Neutrophil (primary cell): ENCODE measurements at regions not wholly inside any gene's neighbourhood (a gene's known extent, or its start where the extent isn't known, plus 50 kb on each side); places are given as distances from the start of the nearest gene placed in this dataset.
"Not testable (repeated sequence)": the region's sequence is repeated elsewhere in the genome, so short reads cannot be mapped to it uniquely, and the experiment has no call there.

Experiments
- H3K27ac ChIP-seq: fragments of 200-600 bp; sonication (generic); 2 replicates; pipeline ENCODE4 v1.5.1; 2016; ENCODE audit warnings: mild to moderate bottlenecking, moderate library complexity
- H3K27me3 ChIP-seq: fragments of 200-600 bp; sonication (generic); 2 replicates; pipeline ENCODE4 v1.6.0; 2016; ENCODE audit warnings: mild to moderate bottlenecking
- H3K36me3 ChIP-seq: fragments of 200-600 bp; sonication (generic); 2 replicates; pipeline ENCODE4 v1.5.1; 2017
- H3K4me1 ChIP-seq, 2 experiments: fragments of 200-600 bp in 1 of 2; sonication (generic) in 1 of 2; 1 replicate in 1 of 2; 2 replicates in 1 of 2; pipeline versions ENCODE4 v1.5.1 to v1.6.1; 2013 to 2016; ENCODE audit warnings: low read depth in 1 of 2, low read length in 1 of 2, mild to moderate bottlenecking in 1 of 2, moderate library complexity in 1 of 2; ENCODE audit not compliant: control insufficient read depth in 1 of 2, insufficient read depth in 1 of 2
- H3K4me3 ChIP-seq, 2 experiments: fragments of 200-600 bp in 1 of 2; sonication (generic) in 1 of 2; 1 replicate in 1 of 2; 2 replicates in 1 of 2; pipeline ENCODE4 v1.5.1; 2013 to 2016; ENCODE audit warnings: low read depth in 1 of 2, low read length in 1 of 2, mild to moderate bottlenecking in 1 of 2, moderate library complexity in 1 of 2
- H3K9me3 ChIP-seq: fragments of 200-600 bp; sonication (generic); 2 replicates; pipeline ENCODE4 v1.5.1; 2016
- TF ChIP-seq, protein P1 (sequence below): fragments of 200-600 bp; sonication (generic); IDR thresholded peaks from 2 replicates; pipeline ENCODE4 v1.5.1; 2016; ENCODE audit warnings: antibody characterized with exemption

DNA sequence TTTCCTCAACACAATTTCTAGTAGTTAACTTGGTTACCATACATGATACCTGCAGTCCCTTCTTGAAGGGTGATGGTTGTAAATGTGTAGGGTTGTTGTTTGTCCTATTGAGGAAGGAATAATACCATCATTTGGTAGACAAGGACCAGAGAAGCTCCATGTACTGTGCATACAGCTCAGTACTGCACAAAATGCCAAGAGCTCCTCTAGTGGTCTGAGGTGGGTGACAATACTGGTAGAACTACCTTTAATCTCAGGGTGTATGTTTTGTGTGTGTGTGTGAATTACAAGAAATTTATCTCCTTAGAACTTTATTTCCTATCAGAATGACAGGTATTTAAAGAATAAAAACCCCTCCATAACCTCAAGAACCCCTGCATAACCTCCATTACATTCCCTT is 575.3 kb downstream of the TMTC2 start:
- no peaks in the 10 kb centered on the region for H3K27me3 ChIP-seq
- TF ChIP-seq, protein P1, sequence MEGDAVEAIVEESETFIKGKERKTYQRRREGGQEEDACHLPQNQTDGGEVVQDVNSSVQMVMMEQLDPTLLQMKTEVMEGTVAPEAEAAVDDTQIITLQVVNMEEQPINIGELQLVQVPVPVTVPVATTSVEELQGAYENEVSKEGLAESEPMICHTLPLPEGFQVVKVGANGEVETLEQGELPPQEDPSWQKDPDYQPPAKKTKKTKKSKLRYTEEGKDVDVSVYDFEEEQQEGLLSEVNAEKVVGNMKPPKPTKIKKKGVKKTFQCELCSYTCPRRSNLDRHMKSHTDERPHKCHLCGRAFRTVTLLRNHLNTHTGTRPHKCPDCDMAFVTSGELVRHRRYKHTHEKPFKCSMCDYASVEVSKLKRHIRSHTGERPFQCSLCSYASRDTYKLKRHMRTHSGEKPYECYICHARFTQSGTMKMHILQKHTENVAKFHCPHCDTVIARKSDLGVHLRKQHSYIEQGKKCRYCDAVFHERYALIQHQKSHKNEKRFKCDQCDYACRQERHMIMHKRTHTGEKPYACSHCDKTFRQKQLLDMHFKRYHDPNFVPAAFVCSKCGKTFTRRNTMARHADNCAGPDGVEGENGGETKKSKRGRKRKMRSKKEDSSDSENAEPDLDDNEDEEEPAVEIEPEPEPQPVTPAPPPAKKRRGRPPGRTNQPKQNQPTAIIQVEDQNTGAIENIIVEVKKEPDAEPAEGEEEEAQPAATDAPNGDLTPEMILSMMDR, result no peak
- no peak overlapping the region for H3K4me3 ChIP-seq
- no peaks in the 10 kb centered on the region for H3K9me3 ChIP-seq
- H3K36me3 ChIP-seq, result no peaks in the 10 kb centered on the region
- no peak overlapping the region for H3K27ac ChIP-seq
- H3K4me1 ChIP-seq, result no peaks in the 10 kb centered on the region

DNA sequence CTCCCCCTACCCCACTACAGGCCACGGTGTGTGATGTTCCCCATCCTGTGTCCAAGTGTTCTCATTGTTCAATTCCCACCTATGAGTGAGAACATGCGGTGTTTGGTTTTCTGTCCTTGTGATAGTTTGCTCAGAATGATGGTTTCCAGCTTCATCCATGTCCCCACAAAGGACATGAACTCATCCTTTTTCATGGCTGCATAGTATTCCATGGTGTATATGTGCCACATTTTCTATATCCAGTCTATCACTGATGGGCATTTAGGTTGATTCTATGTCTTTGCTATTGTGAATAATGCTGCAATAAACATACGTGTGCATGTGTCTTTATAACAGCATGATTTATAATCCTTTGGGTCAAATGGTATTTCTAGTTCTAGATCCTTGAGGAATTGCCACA is 573.4 kb downstream of the TMTC2 start:
- H3K4me1 ChIP-seq, result not testable (repeated sequence)

DNA sequence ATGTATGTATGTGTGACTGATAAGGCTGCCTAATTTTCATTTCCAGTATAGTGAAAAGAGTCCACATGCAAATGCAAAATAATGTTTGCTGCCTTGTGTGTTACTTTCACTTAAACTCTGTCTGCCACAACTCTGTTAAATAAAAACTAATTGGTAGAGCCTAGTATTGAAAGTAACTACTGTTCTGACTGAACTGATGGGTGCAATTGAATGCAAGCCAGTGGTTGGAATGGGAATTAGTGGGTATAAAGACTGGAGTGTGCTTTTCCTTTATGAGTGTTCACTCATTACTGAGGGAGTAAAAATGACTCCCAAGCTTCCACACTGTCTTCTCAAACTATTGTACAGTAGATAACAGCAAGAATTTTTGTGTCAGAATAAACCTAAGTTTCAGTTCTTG is 571.0 kb downstream of the TMTC2 start:
- Histone ChIP-seq H3K4me1 (no peaks in the 10 kb centered on the region), H3K27me3 (no peaks in the 10 kb centered on the region), H3K4me3 (no peak overlapping the region), H3K27ac (no peak overlapping the region), H3K9me3 (no peaks in the 10 kb centered on the region), H3K36me3 (no peaks in the 10 kb centered on the region)
- TF ChIP-seq, protein P1, result no peak

More for the DNA sequence above, 573.4 kb downstream of the TMTC2 start:
- not testable (repeated sequence) for H3K36me3 ChIP-seq, H3K27ac ChIP-seq, H3K27me3 ChIP-seq, H3K9me3 ChIP-seq, H3K4me3 ChIP-seq

DNA sequence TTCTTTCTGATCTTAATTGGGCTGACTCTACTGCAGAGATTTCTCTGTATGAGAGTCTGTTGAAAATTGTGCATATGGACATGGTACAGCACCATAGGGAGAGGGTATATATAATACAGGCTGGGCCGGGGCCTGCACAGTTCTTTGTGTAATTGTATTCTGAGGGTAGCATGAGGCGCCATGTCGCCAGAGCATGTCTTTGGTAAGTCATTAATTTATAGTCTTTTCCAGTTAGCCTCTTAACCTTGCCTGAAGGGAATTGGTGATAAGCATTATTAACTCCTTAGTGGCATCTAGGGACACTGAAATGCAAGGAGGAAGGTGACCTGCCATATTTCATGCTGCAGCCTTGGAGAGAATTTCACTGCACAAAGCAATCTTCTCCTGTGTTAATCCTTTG is 569.9 kb downstream of the TMTC2 start:
- H3K27ac ChIP-seq, result no peak overlapping the region
- TF ChIP-seq, protein P1, result no peak
- no peaks in the 10 kb centered on the region for H3K36me3 ChIP-seq
- no peaks in the 10 kb centered on the region for H3K4me1 ChIP-seq
- H3K27me3 ChIP-seq, result no peaks in the 10 kb centered on the region
- H3K4me3 ChIP-seq, result no peak overlapping the region
- H3K9me3 ChIP-seq, result no peaks in the 10 kb centered on the region

DNA sequence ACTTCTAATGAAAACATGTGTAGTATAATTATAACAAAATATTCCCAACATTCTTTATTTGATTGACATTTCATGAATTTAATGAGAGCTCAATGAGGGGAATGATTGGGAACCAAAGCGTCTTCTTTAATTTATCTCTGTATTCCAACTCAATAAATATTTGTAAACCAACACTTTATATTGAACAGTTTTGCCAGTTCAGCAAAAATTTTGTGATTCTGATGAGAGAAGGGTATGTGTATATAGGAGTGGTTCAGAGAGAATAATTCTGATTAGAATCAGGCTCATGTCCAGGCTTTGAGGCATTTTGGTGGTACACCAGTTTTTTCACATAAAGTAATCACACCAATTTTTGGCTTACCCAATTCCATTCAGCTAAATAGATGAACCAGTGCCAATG is 564.2 kb downstream of the TMTC2 start:
- no peaks in the 10 kb centered on the region for H3K27me3 ChIP-seq
- no peak overlapping the region for H3K27ac ChIP-seq
- no peak overlapping the region for H3K4me3 ChIP-seq
- no peaks in the 10 kb centered on the region for H3K9me3 ChIP-seq
- H3K36me3 ChIP-seq, result no peaks in the 10 kb centered on the region
- no peaks in the 10 kb centered on the region for H3K4me1 ChIP-seq
- TF ChIP-seq, protein P1, result no peak

DNA sequence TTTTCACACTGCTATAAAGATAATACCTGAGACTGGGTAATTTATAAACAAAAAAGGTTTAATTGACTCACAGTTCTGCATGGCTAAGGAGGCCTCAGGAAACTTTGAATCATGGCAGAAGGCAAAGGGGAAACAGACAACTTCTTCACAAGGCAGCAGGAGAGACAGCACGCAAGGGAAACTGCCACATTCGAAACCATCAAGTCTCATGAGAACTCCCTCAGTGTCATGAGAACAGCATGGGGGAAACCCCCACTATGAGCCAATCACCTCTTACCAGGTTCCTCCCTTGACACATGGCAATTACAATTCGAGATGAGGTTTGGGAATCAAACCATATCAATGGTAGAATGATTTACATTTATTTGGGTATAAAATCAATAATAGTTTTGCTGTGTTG is 558.5 kb downstream of the TMTC2 start:
- Histone ChIP-seq H3K9me3 (no peaks in the 10 kb centered on the region), H3K4me3 (no peak overlapping the region), H3K27me3 (no peaks in the 10 kb centered on the region), H3K36me3 (no peaks in the 10 kb centered on the region), H3K4me1 (no peaks in the 10 kb centered on the region), H3K27ac (no peak overlapping the region)
- TF ChIP-seq, protein P1, result no peak
